Spleen (tissue), 11 donors: ENCODE measurements at regions not wholly inside any gene's neighbourhood (a gene's known extent, or its start where the extent isn't known, plus 50 kb on each side); places are given as distances from the start of the nearest gene placed in this dataset.

Source experiments
- DNase-seq: peaks from one replicate; pipeline ENCODE4 v3.0.0-alpha.2; 2020
- H3K27ac ChIP-seq, 8 donors: fragments of 200-600 bp; sonication (generic) in 7 of 8; 1 replicate in 4 of 8; 2 replicates in 4 of 8; pipeline versions ENCODE4 v1.5.0 to v1.8.0; 2016 to 2021; ENCODE audit warnings: inconsistent platforms in 4 of 8, mild to moderate bottlenecking in 4 of 8, moderate library complexity in 1 of 8
- H3K27me3 ChIP-seq, 7 donors: fragments of 200-600 bp; sonication (generic) in 6 of 7; replicated peaks in 1 of 7; 1 replicate in 4 of 7; 2 replicates in 3 of 7; pipeline versions ENCODE4 v1.5.0 to v1.8.0; 2016 to 2021; ENCODE audit warnings: inconsistent platforms in 3 of 7, mild to moderate bottlenecking in 1 of 7
- H3K36me3 ChIP-seq, 6 donors: fragments of 200-600 bp; sonication (generic) in 5 of 6; 1 replicate in 4 of 6; 2 replicates in 2 of 6; pipeline versions ENCODE4 v1.5.0 to v1.8.0; 2016 to 2021; ENCODE audit warnings: inconsistent platforms in 2 of 6
- H3K4me1 ChIP-seq, 6 donors: fragments of 200-600 bp; sonication (generic) in 5 of 6; 1 replicate in 3 of 6; 2 replicates in 3 of 6; pipeline versions ENCODE4 v1.5.0 to v1.8.0; 2016 to 2021; ENCODE audit warnings: inconsistent platforms in 3 of 6
- H3K4me3 ChIP-seq, 8 donors: fragments of 200-600 bp; sonication (generic) in 7 of 8; 1 replicate in 4 of 8; 2 replicates in 4 of 8; pipeline versions ENCODE4 v1.5.0 to v1.8.0; 2016 to 2021; ENCODE audit warnings: inconsistent platforms in 4 of 8, mild to moderate bottlenecking in 4 of 8, moderate library complexity in 2 of 8
- H3K9me3 ChIP-seq, 8 donors: fragments of 200-600 bp; sonication (generic) in 7 of 8; 1 replicate in 4 of 8; 2 replicates in 4 of 8; pipeline versions ENCODE4 v1.5.0 to v1.8.0; 2016 to 2021; ENCODE audit warnings: inconsistent platforms in 4 of 8
- POLR2A ChIP-seq, 3 donors: fragments of 450-650 bp; IDR thresholded peaks; one replicate each; pipeline ENCODE4 v1.5.1; 2017; ENCODE audit warnings: antibody characterized with exemption in 3 of 3, mild to moderate bottlenecking in 1 of 3
- POLR2AphosphoS5 ChIP-seq, 3 donors: sonication (generic); formaldehyde crosslinking; IDR thresholded peaks; one replicate each; pipeline ENCODE4 v1.5.1; 2017; ENCODE audit warnings: antibody characterized with exemption in 3 of 3
- WGBS, 5 donors: extraction: QIAGEN DNeasy Blood & Tissue Kit in 3 of 5; methylation state at CpG; one replicate each; pipeline versions ENCODE4 v1.1.5 to v1.1.7; 2013 to 2018; 5-methylcytosine and 5-hydroxymethylcytosine counted together
- intact Hi-C: fragments of 100-400 bp; cut with DNase I; formaldehyde crosslinking; loops from one replicate; pipeline ENCODE4 v1.15.0; 2023; ENCODE audit warnings: low total_unique reads
- TF ChIP-seq, protein P1 (sequence below), 11 experiments: fragments of 200-600 bp in 7 of 11; fragments of 450-650 bp in 4 of 11; sonication (generic) in 4 of 11; IDR thresholded peaks in 8 of 11; conservative IDR thresholded peaks in 3 of 11; 1 replicate in 7 of 11; 2 replicates in 4 of 11; pipeline versions ENCODE4 v1.4.0 to v1.8.0; 2016 to 2021; ENCODE audit warnings: antibody characterized with exemption in 11 of 11, inconsistent platforms in 4 of 11, mild to moderate bottlenecking in 1 of 11
- donor health status: healthy with polysubstance abuse.
- donor health status: DM: no; HTN: no; CAD: no; lungs with moderate emphysema.
- donor health status: DM: no; HTN: no; CAD: no.
- donor health status: Bipolar disorder and iron deficiency.
- donor health status: healthy.
- donor health status: DM: no; HTN: no; CAD: no.
- donor health status: DM: yes; HTN: yes; CAD: no.

DNA sequence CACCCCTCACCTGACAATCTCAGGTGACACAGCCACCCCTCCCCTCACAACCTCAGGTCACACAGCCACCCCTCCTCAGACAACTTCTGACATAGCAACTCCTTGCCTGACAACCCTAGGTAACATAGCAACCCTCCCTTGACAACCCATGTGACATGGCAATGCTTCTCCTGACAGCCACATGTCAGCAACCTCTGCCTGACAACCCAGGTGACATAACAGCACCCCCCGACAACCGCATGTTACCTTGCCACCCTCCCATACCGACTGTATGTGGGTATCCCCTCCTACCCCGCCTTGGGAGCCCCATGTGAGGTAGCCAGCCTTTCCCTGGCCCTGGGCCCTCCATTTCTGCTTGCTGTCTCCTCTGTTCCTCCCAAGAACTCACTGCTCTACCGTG lies 77.7 kb upstream of the B3GAT1 start:
- DNase-seq = no peak
- 66 to 75% (median 73%) methylated on average over 5 of the region's 5 CpGs for WGBS, 5 donors
- Histone ChIP-seq H3K4me1 (no peaks in the 10 kb centered on the region), H3K9me3 (peaks cover 0 to 21% (median 7%) of the 10 kb centered on the region in 8 donors), H3K36me3 (no peaks in the 10 kb centered on the region), H3K27ac (no peak overlapping the region), H3K4me3 (no peak overlapping the region), H3K27me3 (peaks cover 0 to 18% (median 0%) of the 10 kb centered on the region in 7 donors)
- TF ChIP-seq POLR2AphosphoS5 (IDR thresholded peaks at IDR 0.05) (no peak), POLR2A (IDR thresholded peaks at IDR 0.05) (no peak)
- TF ChIP-seq, protein P1, sequence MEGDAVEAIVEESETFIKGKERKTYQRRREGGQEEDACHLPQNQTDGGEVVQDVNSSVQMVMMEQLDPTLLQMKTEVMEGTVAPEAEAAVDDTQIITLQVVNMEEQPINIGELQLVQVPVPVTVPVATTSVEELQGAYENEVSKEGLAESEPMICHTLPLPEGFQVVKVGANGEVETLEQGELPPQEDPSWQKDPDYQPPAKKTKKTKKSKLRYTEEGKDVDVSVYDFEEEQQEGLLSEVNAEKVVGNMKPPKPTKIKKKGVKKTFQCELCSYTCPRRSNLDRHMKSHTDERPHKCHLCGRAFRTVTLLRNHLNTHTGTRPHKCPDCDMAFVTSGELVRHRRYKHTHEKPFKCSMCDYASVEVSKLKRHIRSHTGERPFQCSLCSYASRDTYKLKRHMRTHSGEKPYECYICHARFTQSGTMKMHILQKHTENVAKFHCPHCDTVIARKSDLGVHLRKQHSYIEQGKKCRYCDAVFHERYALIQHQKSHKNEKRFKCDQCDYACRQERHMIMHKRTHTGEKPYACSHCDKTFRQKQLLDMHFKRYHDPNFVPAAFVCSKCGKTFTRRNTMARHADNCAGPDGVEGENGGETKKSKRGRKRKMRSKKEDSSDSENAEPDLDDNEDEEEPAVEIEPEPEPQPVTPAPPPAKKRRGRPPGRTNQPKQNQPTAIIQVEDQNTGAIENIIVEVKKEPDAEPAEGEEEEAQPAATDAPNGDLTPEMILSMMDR (IDR thresholded peaks at IDR 0.05 in 8 of 11, conservative IDR thresholded peaks at IDR 0.05 in 3 of 11) = no peak
- intact Hi-C loops = no loop called here

DNA sequence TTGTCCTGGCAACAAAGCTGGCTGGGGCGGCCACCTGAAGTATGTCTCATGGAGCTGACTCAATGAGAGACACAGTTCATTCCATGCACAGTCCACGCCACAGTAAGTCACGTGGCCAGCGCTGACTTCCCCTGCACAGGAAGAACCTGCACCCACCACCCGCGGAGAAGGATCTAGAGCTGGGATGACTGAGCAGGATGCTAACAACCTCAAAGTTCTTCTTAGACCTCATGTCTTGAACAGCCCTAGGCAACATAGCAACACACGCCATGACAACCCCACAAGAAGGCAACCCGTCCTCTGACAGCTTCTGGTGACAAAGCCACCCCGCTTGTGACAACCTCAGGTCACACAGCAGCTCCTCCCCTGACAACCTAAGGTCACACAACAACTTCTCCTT lies 76.9 kb upstream of the B3GAT1 start:
- no peak overlapping the region for H3K4me3 ChIP-seq
- H3K36me3 ChIP-seq = no peaks in the 10 kb centered on the region
- no peak for TF ChIP-seq POLR2AphosphoS5 (IDR thresholded peaks at IDR 0.05)
- TF ChIP-seq, protein P1 (IDR thresholded peaks at IDR 0.05 in 8 of 11, conservative IDR thresholded peaks at IDR 0.05 in 3 of 11) = no peak
- no peak for TF ChIP-seq POLR2A (IDR thresholded peaks at IDR 0.05)
- WGBS, 5 donors = 70 to 86% (median 72%) methylated on average over 3 to 9 of the region's 9 CpGs
- peaks cover 0 to 18% (median 0%) of the 10 kb centered on the region in 7 donors for H3K27me3 ChIP-seq
- DNase-seq = no peak
- H3K9me3 ChIP-seq = peaks cover 0 to 13% (median 2%) of the 10 kb centered on the region in 8 donors
- no peak overlapping the region for H3K27ac ChIP-seq
- H3K4me1 ChIP-seq = no peaks in the 10 kb centered on the region
- intact Hi-C loops = no loop called here

DNA sequence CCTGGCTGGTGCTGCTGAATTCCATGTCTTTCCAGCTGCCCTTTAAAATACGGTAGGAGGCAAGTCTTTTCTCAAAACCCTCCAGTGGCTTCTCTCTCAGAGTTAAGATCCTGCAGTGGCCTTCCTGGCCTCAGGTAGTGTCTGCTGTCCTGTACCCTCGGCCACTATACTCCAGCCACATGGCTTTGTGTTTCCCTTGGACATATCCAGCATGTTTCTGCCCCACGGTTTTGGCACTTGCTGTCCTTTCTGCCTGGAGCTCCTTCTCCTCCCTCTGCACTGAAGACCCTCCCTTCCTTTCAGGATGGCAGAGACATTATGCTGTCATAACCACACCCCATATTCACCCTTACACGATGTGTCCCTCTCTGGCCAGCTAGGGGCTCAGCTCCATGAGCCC lies 76.5 kb upstream of the B3GAT1 start:
- Histone ChIP-seq H3K4me3 (no peak overlapping the region), H3K27ac (no peak overlapping the region), H3K27me3 (peaks cover 0 to 19% (median 0%) of the 10 kb centered on the region in 7 donors), H3K9me3 (peaks cover 0 to 11% (median 2%) of the 10 kb centered on the region in 8 donors), H3K4me1 (no peaks in the 10 kb centered on the region), H3K36me3 (no peaks in the 10 kb centered on the region)
- TF ChIP-seq, protein P1 (IDR thresholded peaks at IDR 0.05 in 8 of 11, conservative IDR thresholded peaks at IDR 0.05 in 3 of 11) = no peak
- TF ChIP-seq POLR2AphosphoS5 (IDR thresholded peaks at IDR 0.05) (no peak), POLR2A (IDR thresholded peaks at IDR 0.05) (no peak)
- WGBS, 5 donors = 65 to 74% (median 70%) methylated on average over 4 of the region's 4 CpGs
- no peak for DNase-seq
- intact Hi-C loops = no loop called here

DNA sequence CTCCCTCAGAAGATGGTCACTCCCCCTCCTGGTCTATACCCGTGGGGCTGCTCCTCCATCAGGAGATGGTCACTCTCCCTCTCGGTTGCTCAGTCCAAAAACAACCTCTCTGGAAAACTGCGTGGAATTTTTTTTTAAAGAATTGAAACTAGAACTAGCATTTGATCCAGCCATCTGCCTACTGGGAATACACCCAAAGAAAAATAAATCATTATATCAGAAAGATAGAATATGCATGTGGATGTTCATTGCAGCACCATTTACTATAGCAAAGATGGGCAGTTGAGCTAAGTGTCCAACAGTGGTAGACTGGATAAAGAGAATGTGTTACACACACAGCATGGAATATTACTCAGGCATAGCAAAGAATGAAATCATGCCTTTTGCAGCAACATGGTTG lies 75.7 kb upstream of the B3GAT1 start:
- TF ChIP-seq POLR2AphosphoS5 (IDR thresholded peaks at IDR 0.05) (no peak), POLR2A (IDR thresholded peaks at IDR 0.05) (no peak)
- TF ChIP-seq, protein P1 (IDR thresholded peaks at IDR 0.05 in 8 of 11, conservative IDR thresholded peaks at IDR 0.05 in 3 of 11) = no peak
- Histone ChIP-seq H3K27ac (no peak overlapping the region), H3K9me3 (peaks cover 0 to 7% (median 1%) of the 10 kb centered on the region in 8 donors), H3K4me3 (no peak overlapping the region), H3K4me1 (no peaks in the 10 kb centered on the region), H3K27me3 (peaks cover 0 to 27% (median 0%) of the 10 kb centered on the region in 7 donors), H3K36me3 (no peaks in the 10 kb centered on the region)
- DNase-seq = no peak
- 73 to 80% (median 77%) methylated on average over 3 of the region's 3 CpGs for WGBS, 5 donors
- intact Hi-C loops = no loop called here
